HG03558 (cell line): ENCODE measurements at regions not wholly inside any gene's neighbourhood (a gene's known extent, or its start where the extent isn't known, plus 50 kb on each side); places are given as distances from the start of the nearest gene placed in this dataset.

Experiments
- ATAC-seq: cut with Tn5 transposase; IDR thresholded peaks from one replicate; pipeline ENCODE4 v1.9.1; 2021; ENCODE audit warnings: moderate number of reproducible peaks; ENCODE audit not compliant: unreplicated experiment; ENCODE audit errors: extremely low read depth

DNA sequence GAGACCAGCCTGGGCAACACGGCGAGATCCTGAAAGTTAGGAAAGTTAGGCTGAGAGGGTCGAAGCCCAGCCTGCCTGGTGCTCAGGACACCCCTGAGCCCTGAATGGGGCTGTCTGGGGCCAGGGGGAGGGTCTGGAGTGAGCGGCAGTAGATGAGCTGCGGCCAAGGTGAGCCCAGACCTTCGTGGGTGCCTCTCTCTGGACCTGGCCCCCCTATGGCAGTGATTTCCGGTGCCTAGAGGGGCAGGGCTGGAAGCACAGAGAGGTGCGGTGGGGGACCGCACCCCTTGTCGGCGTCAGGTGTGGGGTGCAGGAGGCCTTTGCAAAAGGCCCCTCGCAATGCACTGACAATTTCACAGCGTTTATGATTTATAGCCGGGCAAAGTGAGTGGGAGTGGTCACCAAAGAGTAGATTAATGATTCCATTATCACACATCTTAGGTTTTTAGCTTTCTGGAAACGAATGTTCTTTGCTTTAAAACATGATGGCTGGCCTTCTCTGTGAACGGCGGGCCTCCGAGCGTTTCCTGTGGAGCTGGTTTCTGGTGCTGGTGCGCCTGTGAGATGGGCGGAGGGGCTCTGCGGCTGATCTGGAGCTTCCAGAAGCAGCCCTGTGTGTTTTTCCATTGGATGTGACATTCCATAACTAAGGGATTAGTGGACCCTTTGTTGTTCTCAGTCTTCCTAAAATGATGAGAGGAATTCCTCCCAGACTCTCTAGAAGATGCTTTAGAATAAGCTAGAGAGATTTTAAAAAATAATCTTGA is 171.0 kb upstream of the ZNF32 start:
- no peak for ATAC-seq

DNA sequence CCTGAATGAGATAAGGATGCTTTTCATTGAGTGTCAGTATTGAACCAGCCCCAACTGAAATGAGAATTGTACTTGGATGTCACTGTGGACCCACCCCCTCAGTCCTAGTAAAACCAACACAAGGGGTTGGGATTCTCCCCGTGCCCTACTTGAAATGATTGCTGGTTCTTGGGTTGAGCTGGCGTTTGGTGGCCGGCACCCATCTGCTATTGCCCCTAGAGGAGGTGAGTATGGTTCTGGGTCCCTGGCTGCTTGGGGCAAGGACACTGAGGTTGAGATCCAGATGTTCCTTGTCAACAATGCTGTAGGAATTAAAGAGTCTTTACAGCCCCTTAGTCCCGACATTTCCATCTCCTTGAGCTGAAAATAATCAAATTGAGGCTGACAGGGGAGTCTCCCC is 170.0 kb upstream of the ZNF32 start:
- no peak for ATAC-seq

DNA sequence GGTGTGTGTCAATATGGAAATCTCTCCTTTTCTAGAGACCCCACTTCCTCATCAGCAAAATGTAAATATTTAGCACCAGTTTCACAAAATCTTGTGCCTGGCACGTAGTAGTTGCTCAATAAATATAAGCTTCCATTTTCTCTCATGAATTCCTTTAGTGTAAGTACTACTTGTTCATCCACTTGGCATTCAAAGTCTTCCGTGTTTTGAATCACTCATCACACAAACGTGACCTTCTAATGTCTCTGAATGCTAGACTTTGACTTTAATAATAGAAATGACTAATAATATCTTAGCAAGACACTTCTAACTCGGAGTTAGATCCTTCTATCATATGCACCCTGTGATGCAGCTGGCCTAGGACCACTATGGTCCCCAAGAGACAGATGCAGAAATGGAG is 168.7 kb upstream of the ZNF32 start:
- ATAC-seq: no peak

DNA sequence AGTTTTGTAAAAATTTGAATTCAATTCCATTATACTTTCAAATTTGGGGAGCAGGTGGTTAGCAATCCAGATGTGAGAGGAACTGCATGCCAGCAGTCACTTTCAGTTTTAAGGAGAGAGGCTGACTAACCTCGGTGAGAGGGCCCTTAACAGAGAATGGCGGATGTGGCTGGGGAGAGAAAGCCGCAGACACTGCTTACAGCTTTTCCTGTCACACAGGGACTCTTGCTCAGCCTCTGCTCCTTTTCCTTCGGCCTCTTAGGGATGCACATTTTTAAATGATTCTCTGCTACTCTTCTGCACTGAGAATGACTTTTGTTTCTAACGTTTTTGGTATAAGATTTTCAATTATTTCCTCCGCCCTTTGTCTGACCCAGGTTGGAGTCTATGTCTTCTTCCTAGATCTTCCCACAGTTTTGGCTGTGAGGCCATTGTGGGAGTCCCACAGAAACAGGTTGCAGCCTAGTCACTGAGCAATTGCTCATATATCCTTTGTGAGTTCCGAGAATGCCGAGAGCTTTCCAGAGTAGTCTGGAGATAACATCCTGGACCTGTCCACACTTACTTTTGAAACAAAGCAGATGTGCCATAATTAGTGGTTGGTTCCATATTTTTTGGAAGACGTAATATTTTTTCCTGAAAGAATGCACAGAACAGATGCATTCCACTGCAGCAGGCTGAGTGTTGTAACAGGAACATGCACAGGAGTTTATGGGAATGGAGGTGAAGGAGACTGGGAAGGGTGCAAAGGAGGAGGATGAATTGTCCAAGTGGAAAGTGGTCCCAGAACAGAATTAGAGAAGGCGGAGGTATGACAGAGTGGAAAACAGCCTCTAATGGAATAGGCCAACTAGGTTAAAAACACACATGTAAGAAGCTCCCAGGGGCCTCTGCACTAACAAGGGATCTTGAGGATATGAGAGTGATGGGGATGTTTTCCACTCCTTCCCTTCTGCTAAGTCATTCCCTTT is 168.0 kb upstream of the ZNF32 start:
- ATAC-seq: peak; percentile 77

DNA sequence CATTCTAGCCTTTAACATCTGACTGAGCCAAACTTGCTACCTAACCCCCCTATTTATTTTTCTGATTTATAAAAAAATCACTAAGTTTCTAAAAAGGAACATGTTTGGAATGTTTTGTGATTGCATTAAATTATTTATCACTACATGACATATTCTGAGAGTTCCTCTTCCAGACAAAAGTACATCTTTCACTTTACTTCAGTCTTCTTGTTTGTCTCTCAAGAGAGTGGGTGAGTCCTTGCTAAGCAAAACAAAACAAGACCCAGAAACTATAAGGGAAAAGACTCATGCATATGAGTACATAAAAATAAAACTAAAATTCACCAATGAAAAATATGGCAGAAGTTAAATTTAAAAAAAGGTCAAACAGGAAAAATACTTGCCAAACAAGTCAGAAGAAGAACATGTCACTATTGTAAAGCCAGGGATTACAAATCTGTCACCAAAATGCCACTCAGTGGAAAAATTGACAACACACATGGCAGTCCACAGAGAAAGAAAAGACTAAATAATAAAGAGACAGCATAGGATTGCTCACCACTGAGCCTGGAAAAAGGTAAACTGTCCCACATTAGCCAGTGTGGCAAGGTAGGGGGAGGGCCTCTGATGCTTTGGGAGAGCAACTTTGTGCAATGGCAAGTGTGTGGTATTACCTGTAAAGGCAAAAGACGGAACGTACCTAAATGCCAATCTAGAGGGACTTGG is 166.7 kb upstream of the ZNF32 start:
- no peak for ATAC-seq

DNA sequence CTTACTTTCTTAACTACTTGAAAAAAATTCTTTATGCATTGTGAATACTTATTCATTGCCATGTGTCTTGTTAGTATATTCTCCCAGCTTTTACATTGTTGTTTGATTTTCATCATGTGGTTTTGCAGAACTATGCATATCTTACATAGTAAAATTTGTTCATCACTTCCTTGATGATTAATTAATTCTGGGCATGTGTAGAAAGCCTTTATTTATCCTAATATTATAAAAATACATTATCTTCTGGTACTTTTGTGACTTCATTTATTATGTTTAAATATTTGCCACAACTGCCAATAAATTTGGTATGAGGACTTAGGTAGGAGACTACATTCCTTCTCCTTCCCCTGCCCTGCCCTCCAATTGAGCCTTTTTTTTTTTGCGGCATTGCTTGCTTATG is 166.0 kb upstream of the ZNF32 start:
- no peak for ATAC-seq

DNA sequence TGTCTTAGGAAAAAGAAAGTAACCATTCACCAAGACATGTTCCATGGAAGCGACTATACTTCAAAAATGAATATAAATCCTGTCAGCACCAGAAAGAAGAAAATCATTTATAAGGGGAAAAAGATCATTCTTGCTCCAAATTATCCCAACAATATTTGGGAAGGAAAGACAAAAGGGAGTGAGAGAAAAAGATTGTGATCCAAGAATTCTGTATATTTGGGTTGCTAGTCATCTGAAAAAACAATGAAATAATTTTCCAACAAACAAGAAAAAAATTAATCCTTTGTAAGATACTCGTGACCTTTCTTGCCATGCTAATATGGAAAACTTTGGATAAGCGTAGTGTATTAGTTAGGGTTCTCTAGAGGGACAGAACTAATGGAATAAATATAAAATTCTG is 163.2 kb upstream of the ZNF32 start:
- ATAC-seq: no peak

- no peak for ATAC-seq
Measured at GRCh38 chr10:43809211-43809930, 160.7 kb upstream of the ZNF32 start.

- peak; percentile 67 for ATAC-seq
Measured at GRCh38 chr10:43808136-43808535, 159.5 kb upstream of the ZNF32 start.

DNA sequence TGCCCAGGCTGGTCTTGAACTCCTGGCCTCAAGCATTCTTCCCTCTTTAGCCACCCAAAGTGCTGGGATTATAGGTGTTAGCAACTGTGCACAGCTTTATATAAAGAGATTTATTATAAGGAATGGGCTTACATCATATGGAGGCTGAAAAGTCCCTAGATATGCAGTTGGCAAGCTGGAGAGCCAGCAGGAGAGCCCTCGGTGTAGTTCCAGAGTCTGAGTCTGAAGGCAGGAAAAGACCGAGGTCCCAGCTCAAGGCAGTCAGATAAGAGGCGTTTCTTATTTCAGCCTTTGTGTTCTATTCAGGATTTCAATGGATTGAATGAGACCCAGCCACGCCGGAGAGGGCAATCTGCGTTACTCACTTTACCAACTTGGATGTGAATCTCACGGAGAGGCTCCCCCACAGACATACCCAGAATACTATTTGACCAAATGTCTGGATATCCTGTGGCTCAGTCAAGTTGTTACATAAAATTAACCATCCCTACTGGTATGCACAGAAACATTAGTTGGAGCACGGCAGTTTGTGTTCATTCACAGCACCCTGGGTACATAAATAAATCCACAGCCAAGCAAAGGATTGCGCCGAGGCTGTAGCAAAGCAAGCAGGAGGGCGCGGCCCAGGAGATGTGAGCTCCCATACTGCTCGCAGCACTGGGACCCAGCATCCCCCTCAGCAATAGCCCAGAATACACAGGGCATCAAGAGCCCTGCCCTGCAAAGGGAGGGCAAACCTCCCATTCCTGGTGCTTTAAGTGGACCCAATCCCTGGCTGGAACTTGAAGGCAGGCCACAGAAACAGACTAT is 158.4 kb upstream of the ZNF32 start:
- ATAC-seq: no peak

- no peak for ATAC-seq
Measured at GRCh38 chr10:43803791-43804190, 155.1 kb upstream of the ZNF32 start.

- no peak for ATAC-seq
Measured at GRCh38 chr10:43802988-43803696, 154.5 kb upstream of the ZNF32 start.

GRCh38 chr10:43801626-43802025 is 152.9 kb upstream of the ZNF32 start:
- no peak for ATAC-seq

DNA sequence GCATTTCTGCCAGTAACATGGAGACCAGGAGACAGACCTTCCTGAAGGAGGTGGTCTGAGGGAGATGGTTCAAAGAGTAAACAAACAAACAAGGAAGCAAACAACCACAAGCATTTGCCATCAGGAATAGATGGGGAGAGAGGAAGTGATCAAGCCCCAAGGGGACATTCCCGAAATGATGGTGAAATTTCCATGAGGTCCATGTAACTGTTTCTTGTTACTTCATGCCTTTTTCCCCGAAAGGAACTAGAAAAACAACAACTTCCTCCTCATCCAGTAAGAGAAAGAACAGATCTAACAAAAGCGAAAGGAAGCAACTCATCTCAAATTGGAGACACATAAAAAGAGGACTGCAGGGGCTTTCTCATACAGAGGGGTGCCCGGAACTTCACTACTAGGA is 152.5 kb upstream of the ZNF32 start:
- no peak for ATAC-seq

DNA sequence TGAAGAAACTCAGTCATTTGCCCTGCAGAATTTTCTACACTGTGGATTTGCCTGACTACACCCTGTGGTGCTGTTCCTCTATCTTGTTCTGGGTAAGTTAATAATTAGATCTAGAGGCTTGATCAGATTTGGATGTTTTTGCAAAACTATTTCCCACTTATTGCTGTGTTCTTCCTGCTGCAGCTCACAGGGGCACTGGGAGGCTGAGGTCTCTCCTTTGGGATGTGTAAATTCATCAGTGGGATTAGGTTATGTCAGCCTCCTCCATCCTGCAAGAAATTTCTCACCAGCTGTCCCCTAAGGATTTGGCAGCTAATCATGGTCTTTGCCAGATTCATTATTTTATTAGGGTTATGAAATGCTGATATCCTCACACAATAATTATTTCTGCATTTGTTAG is 148.1 kb upstream of the ZNF32 start:
- ATAC-seq: no peak

DNA sequence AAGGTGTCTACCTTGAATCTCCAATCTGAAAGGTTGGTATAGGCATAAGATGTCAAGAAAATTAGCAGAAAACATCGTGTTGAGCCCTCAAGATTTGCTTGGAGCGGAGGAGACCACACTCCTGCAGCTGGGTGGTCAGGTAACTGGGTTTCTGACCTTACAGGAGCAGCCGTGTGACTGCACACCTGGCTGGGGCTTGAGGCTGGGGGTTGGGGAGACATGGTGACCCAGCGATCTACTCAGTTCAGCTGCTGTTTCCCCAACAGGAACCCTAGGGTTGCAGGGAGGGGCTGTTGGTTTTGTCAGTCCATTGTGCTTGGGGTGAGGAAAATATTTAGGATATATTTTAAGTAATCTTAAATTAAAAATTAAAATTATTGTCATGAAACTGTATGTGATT is 147.0 kb upstream of the ZNF32 start:
- ATAC-seq: no peak

DNA sequence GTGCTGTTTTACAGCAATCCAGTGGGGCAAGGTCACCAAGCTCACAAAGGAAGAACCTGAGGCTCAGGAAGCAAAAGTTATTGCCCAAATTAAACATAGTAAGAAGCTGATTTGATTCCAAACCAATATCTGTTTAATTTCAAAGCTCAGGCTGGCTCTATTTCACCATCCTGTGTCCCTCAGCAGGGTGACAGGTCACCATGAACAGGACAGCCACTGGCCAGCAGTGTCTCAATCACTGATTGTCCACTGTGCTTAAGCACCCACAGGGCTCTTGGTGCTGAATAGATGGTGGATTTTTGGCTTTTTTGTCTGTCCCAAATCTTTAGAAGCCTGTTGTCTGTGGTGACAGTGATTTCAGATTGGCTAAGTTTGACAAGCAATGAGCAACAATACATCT is 146.4 kb upstream of the ZNF32 start:
- ATAC-seq: no peak

- no peak for ATAC-seq
Measured at GRCh38 chr10:43794181-43794815, 145.6 kb upstream of the ZNF32 start.
